CD1c-positive myeloid dendritic cell (primary cell): ENCODE measurements at regions not wholly inside any gene's neighbourhood (a gene's known extent, or its start where the extent isn't known, plus 50 kb on each side); places are given as distances from the start of the nearest gene placed in this dataset.

Experiments used
- DNase-seq: peaks from one replicate; pipeline ENCODE4 v3.0.0-alpha.2; 2016; ENCODE audit errors: extremely low spot score

DNA sequence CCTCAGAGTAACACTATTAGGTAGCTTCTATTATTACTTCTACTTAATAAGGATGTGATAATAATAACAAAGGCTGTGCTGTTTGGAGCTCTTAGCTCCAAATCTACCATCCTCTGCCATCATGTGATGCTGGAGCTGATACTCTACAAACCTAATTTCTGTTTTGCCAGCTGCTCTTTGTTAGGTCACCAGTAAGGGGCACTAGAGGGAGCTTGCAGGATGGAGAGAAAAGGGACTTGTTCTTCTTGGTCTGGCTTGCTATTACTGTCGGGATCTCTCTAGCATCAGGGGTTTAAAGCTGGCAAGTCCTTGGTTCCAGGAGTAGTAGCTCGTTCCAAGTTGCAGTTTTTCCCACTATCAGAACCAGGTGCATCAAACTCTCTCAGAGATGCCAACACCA lies 194.9 kb upstream of the KBTBD8 start:
- DNase-seq = no peak

GRCh38 chr3:66803721-66804695 lies 194.1 kb upstream of the KBTBD8 start:
- no peak for DNase-seq

GRCh38 chr3:66808891-66809594 lies 189.1 kb upstream of the KBTBD8 start:
- DNase-seq = no peak

DNA sequence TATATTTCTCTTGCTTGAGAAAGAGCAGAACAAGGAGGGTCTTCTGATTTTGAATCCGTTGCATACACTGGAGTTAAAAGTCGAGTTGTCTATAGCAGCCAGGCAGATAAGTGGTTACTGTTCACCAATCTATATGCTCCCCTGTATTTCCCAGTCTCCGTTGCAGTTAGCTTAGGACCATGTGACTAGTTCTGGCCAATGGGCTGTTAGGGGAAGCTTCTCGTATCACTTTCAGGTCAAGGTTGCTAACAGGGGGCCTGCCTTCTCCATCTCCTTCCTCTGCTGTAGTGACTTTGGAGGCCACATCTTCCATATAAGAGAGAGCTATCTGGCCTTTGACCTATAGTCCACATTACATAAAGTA lies 188.5 kb upstream of the KBTBD8 start:
- DNase-seq = no peak

DNA sequence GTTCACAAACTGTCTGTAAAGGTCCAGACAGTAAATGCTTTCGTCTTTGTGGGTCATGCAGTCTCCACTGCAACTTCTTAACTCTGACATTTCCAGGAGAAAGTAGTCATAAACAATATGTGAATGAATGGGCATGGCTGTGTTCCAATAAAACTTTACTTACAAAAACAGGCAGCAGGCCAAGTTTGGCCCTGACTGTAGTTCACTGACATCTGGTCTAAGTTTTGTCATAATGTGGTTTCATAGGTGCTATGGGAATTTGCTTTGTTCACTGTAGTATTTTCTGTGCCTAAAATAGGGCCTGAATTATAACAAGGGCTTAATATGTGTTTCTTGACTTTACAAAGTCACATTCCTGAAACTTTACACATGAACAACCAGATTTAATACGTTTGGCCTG lies 186.0 kb upstream of the KBTBD8 start:
- DNase-seq = no peak

DNA sequence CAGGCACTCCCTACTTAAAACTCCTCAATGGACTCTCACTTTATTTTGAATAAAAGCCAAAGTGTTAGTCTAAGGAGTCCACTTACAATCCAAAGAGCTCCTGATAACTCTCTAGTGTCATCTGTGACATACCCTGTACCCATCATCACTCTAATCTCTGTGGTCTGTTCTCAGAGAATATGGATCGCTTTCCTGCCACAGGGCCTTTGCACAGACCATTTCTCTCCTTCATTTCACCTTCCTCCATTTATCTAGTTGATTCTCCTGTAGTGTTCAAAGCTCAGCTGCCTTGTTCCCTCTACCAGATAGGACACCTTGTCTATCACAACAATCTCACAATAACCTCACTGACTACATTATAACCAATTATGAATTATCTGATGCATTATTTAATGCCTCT lies 185.4 kb upstream of the KBTBD8 start:
- DNase-seq = no peak

- DNase-seq = peak; percentile 77
These were observed 181.9 kb upstream of the KBTBD8 start for GRCh38 chr3:66816090-66816761.

DNA sequence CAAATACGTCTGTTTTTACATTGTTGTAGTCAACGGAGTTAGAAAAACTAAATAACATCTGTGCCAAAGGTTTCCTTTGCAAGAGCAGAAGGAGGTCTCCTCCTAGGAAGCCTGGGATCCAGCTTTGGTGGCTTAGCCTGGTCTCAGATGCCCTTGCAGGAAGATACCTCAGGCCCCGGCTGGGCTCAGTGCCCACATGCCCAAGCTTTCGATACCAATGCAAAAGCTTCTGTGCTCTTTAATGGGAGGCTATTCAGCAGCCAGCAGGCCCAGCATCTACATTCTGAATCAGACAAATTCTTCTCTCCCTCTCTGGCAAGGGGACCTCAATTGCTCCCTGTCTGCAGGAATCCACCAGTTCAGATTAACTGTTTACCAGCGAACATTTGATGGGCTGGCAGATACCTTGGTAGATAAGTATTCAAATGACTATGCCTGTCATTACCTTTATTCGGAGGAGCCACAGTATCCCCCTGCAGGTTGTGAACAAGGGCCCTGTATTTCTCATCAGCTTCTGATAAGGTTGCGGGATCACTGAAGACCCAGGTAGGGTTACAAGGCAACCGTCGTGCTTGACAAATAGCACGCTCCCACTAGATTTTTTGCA lies 180.1 kb upstream of the KBTBD8 start:
- no peak for DNase-seq

DNA sequence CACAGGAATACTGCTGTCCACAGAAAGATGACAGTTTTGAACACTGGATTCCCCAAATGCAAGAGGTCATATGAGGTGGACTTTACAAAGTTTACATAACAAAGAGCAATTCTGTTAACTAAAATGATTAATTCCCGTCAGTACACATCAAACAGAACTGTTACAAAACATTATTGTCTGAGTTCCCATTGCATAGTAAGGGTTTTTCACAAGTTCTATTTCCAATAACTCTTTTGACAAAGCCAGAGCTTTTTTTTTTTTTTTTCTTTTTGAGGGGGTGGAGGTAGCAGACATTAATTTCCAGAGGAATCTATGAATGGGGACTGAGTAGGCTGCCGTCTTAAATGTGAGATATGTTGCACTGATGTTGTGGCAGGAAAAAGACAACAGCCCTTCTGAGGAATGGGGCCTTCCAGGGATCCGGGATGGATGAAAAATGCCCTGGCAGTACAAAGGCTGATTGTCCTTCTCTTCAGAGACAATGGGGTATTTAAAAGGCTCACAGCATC lies 178.1 kb upstream of the KBTBD8 start:
- DNase-seq = no peak

DNA sequence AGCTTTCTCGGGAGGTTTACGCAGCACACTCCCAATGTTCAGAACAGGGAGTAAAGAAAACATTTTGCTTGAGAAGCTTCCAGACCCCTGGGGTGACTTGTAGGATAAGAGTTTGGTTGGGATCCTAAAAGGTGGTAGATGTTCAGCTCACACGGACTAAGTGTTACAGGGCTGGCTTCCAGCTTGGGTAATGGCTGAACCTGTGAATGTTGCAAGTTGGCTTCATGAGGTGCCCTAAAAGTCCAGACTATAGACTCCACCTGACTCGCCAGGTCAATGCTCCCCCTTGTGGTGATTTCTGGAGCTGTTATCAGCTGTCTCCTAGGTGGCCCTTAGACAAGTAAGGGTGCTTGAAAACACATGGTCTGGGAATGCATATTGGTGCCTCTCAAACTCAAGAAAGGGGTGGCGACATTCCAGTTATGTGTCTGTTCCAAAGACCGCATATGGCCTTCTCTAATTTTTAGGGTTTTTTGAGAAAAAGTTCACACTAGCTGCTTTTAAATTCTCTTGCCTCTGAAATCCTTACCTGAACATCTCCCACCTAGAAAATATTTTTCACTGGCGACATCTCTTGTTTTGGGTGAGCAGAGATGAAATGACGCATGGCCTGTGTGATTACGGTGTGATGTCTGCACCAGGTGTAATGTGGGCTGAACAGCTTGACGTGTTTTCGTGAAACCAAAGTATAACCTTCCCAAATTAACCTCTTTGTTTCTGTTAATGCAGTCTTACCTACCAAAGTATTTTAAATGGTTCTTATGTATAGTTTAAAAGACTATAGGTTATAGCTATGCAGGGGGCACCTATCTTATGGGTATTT lies 175.7 kb upstream of the KBTBD8 start:
- DNase-seq = peak; percentile 54

DNA sequence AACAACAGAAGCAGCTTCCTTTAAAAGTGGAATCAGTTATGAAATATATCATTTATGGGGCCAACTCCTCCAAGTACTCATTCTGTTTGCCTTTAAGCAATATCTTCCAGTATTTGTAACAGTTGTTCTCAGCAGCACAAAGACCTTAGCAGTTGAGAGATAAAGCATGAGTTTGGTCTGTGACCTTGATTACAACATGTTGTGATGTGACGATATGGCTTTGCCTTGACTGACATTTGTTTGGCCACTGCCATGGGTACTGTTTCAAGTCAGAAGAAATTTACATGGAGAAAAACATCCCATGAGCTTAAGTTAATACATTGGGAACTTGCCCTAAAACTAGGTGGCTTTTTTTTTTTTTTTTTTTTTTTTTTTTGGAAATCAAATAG lies 175.1 kb upstream of the KBTBD8 start:
- DNase-seq = no peak

GRCh38 chr3:66823532-66823931 lies 174.6 kb upstream of the KBTBD8 start:
- DNase-seq = no peak

DNA sequence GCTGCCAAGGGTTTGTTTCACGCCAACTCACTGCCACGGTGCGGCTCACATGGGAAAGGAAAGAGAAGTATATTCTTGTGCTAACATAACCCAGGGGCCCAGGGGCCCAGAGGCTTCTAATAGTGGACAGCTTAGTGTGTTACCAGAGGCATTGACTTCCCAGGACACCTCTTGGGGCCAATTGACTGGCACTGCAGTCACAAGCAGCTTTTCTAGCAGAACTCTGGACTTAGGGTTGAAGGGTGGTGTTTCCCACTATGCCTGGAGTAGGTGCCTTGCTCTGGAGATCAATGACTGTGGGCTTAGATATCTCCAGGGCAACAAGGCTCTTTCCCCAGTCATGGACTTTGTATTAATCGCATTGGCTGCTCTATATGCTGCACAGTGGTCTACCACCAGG lies 172.7 kb upstream of the KBTBD8 start:
- no peak for DNase-seq

DNA sequence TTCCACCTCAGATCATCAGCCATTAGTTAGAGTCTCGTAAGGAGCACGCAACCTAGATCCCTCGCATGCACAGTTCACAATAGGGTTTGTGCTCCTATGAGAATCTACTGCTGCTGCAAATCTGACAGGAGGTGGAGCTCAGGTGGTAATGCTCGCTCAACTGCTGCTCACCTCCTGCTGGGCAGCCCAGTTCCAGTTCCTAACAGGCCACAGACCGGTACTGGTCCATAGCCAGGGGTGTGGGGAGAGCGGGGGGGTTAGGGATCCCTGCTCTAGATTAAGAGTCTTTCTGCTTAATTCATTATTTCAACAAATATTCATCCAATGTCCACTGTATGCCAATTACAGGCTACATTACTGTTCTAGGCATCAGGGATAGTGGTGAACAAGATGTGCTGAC lies 170.4 kb upstream of the KBTBD8 start:
- no peak for DNase-seq

DNA sequence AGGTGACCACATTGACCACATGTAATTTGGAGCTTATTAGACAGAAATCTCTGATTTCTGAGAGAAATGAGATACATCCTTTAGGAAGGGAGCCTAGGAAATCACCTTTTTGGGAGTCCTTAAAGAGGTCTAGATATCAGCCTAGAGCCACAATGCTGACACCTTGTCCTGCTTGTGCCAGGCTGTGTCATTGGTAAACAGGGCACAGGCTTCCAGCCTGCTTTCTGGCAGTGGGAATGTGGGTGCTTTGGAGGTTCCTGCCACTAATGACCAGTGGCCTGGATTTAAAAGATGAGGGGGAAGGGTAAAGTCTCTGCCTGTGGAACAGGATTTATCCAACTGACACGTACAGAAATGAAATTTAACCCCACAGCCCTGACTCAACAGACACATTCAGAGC lies 169.8 kb upstream of the KBTBD8 start:
- DNase-seq = no peak

GRCh38 chr3:66830301-66830700 lies 167.8 kb upstream of the KBTBD8 start:
- no peak for DNase-seq

DNA sequence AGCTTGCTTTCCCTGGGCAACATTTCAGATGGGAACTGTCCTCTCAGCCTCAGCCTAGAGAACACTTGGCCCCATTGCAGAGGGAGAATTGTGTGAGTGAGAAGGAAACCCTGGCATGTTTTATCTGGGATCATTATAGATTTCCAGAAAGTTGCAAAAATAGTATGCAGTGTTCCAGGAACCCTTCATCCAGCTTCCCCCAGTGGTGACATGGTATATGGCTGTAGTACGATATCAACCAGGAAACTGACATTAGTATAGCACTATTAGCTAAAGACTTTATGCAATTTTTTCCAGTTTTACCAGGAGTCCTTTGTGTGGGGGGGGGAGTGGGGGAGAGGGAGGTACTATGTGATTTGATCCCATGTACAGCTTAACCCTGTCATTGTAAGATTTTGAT lies 166.2 kb upstream of the KBTBD8 start:
- DNase-seq = no peak

DNA sequence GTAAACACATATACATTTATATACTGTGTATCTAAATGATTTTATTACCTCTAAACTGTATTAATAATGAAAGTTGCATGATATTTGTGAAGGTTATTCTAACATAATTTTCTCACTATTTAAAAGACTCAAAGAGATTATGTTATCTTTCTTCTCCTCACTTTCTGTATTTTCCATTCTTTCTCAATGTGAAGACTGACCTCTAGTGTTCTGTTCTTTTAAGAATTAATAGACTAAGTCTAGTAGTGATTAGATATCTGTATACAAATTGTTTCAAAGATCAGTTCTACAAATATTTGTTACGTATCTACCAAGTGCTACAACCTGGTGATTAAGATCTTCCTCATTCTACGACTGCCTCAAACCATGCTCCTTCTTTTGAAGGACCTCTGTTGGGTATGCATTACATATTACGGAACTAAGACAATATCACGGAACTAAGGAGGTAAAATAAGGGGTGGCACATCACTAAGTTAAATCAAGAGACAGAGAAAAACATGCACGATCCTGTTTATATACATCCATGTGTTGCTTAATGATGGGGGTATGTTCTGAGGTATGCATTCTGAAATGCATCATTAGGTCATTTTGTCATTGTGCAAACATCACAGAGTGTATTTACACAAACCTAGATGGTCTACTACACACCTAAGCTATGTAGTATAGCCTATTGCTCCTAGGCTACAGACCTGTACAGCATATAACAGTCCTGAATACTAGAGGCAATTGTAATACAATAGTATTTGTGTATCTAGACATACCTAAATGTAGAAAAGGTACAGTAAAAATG lies 161.5 kb upstream of the KBTBD8 start:
- DNase-seq = no peak

DNA sequence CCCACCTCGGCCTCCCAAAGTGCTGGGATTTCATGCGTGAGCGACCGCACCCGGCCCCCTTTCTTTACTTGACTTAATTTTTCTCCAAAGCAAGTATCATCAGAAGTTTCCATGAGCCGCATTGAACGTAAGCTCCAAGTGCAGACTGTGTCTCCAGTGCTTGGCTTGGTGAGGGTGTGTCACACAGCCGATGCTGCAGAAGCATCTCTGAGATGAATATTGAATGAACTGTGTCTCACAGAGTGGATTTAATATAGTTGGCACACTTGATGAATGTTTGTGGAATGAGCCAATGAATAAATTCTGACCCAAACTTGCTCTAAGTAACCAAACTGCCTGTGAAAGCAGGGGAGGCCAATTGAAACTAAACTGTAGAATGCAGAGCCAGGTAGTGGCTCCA lies 159.4 kb upstream of the KBTBD8 start:
- DNase-seq = no peak

- DNase-seq = no peak
These were observed 158.6 kb upstream of the KBTBD8 start for GRCh38 chr3:66839508-66839907.
